SK-N-SH (cell line): ENCODE measurements at regions not wholly inside any gene's neighbourhood (a gene's known extent, or its start where the extent isn't known, plus 50 kb on each side); places are given as distances from the start of the nearest gene placed in this dataset.

ENCODE experiments used
- CTCF ChIA-PET: fragments of 300-600, 350-600 bp; formaldehyde crosslinking; extraction: SDS; loops from one replicate; lab custom pipeline; 2021; lab: Yijun Ruan, JAX
- POLR2A ChIA-PET: fragments of 350-600 bp; sonication (Branson Sonifier 250); formaldehyde crosslinking; extraction: SDS; loops from one replicate; lab custom pipeline; 2020; ENCODE audit warnings: antibody characterized with exemption, inconsistent platforms; lab: Yijun Ruan, JAX
- DNase-seq: peaks from one replicate; pipeline ENCODE4 v3.0.0; 2012
- H2AFZ ChIP-seq: fragments of 200-600 bp; sonication (generic); 2 replicates; pipeline ENCODE4 v1.8.1; 2016; ENCODE audit warnings: antibody characterized with exemption, mild to moderate bottlenecking, low read depth
- H3F3A ChIP-seq: fragments of 200-600 bp; sonication (generic); replicated peaks from 2 replicates; pipeline ENCODE3; 2016; ENCODE audit warnings: antibody characterized with exemption, mild to moderate bottlenecking; ENCODE audit not compliant: insufficient read depth
- H3K27ac ChIP-seq, 2 experiments: fragments of 200-500 bp in 1 of 2; fragments of 200-600 bp in 1 of 2; sonication (Bioruptor generic) in 1 of 2; sonication (generic), shearing (Covaris generic) in 1 of 2; 2 replicates each; pipeline versions ENCODE4 v1.5.1 to v1.6.1; 2014 to 2016; ENCODE audit warnings: low read depth in 2 of 2, inconsistent platforms in 1 of 2, low read length in 1 of 2, mild to moderate bottlenecking in 1 of 2, mixed read lengths in 1 of 2
- H3K27me3 ChIP-seq: fragments of 200-600 bp; sonication (generic), shearing (Covaris generic); 2 replicates; pipeline ENCODE4 v1.6.1; 2016; ENCODE audit warnings: mixed run types; ENCODE audit not compliant: insufficient read depth
- H3K36me3 ChIP-seq, 2 experiments: fragments of 200-500 bp in 1 of 2; fragments of 200-600 bp in 1 of 2; sonication (Bioruptor generic) in 1 of 2; sonication (generic) in 1 of 2; replicated peaks in 1 of 2; 2 replicates each; pipeline versions ENCODE3 to v1.5.1; 2014 to 2016; ENCODE audit warnings: low read length in 1 of 2, mild to moderate bottlenecking in 1 of 2; ENCODE audit not compliant: insufficient read depth in 2 of 2, control insufficient read depth in 1 of 2
- H3K4me1 ChIP-seq, 2 experiments: fragments of 200-500 bp in 1 of 2; fragments of 200-600 bp in 1 of 2; sonication (Bioruptor generic) in 1 of 2; sonication (generic), shearing (Covaris generic) in 1 of 2; 2 replicates each; pipeline versions ENCODE4 v1.5.1 to v1.6.1; 2014 to 2016; ENCODE audit warnings: low read depth in 1 of 2, low read length in 1 of 2, mixed run types in 1 of 2; ENCODE audit not compliant: insufficient read depth in 2 of 2, control insufficient read depth in 1 of 2
- H3K4me2 ChIP-seq: fragments of 200-600 bp; sonication (generic), shearing (Covaris generic); 2 replicates; pipeline ENCODE4 v1.6.1; 2017; ENCODE audit warnings: mixed run types
- H3K4me3 ChIP-seq, 2 experiments: fragments of 200-500 bp in 1 of 2; fragments of 200-600 bp in 1 of 2; sonication (Bioruptor generic) in 1 of 2; sonication (generic), shearing (Covaris generic) in 1 of 2; 2 replicates each; pipeline versions ENCODE4 v1.5.1 to v1.8.1; 2014 to 2016; ENCODE audit warnings: low read depth in 2 of 2, inconsistent platforms in 1 of 2, low read length in 1 of 2, mild to moderate bottlenecking in 1 of 2, mixed read lengths in 1 of 2, moderate library complexity in 1 of 2
- H3K79me2 ChIP-seq: fragments of 200-600 bp; sonication (generic); 2 replicates; pipeline ENCODE4 v1.8.1; 2017; ENCODE audit warnings: mild to moderate bottlenecking; ENCODE audit not compliant: insufficient read depth
- H3K9ac ChIP-seq: fragments of 200-600 bp; sonication (generic); 2 replicates; pipeline ENCODE4 v1.6.1; 2017; ENCODE audit warnings: mixed run types
- H3K9me2 ChIP-seq: fragments of 200-600 bp; sonication (generic); 2 replicates; pipeline ENCODE4 v1.6.1; 2017; ENCODE audit warnings: mixed run types
- H3K9me3 ChIP-seq: fragments of 200-600 bp; sonication (generic); 2 replicates; pipeline ENCODE4 v1.6.1; 2017; ENCODE audit warnings: mixed run types, mild to moderate bottlenecking, moderate library complexity
- H4K20me1 ChIP-seq: fragments of 200-600 bp; sonication (generic); 2 replicates; pipeline ENCODE4 v1.6.1; 2017; ENCODE audit warnings: mild to moderate bottlenecking, mixed run types; ENCODE audit not compliant: insufficient read depth
- CHD2 ChIP-seq: fragments of 150-350 bp; IDR thresholded peaks from 2 replicates; pipeline ENCODE4 v1.6.1; 2018; ENCODE audit warnings: low read length; ENCODE audit not compliant: partially characterized antibody
- CTCF ChIP-seq: fragments of 200-600 bp; sonication (generic); IDR thresholded peaks from 2 replicates; pipeline ENCODE4 v1.6.1; 2017; ENCODE audit warnings: antibody characterized with exemption, mild to moderate bottlenecking, moderate library complexity
- ELF1 ChIP-seq: IDR thresholded peaks from 2 replicates; pipeline ENCODE4 v1.4.0; 2012
- EZH2phosphoT487 ChIP-seq: fragments of 200-600 bp; sonication (generic); IDR thresholded peaks from 2 replicates; pipeline ENCODE4 v1.6.1; 2017; ENCODE audit warnings: low read depth, mixed run types, mild to moderate bottlenecking, antibody characterized with exemption, moderate library complexity, borderline replicate concordance
- FOSL2 ChIP-seq: IDR thresholded peaks from 2 replicates; pipeline ENCODE4 v1.4.0; 2012; ENCODE audit warnings: low read depth, mild to moderate bottlenecking, moderate library complexity, borderline replicate concordance
- FOXM1 ChIP-seq: IDR thresholded peaks from 2 replicates; pipeline ENCODE4 v1.4.0; 2012; ENCODE audit warnings: low read depth, mild to moderate bottlenecking
- IRF3 ChIP-seq: fragments of 150-350 bp; IDR thresholded peaks from 2 replicates; pipeline ENCODE4 v1.6.1; 2016; ENCODE audit warnings: mild to moderate bottlenecking, low read depth, low read length
- JUND ChIP-seq: IDR thresholded peaks from 2 replicates; pipeline ENCODE4 v1.4.0; 2012
- MXI1 ChIP-seq: IDR thresholded peaks from 2 replicates; pipeline ENCODE4 v1.6.1; 2012; ENCODE audit warnings: mild to moderate bottlenecking, low read depth, low read length, improper control_type of control experiment
- PBX3 ChIP-seq: IDR thresholded peaks from 2 replicates; pipeline ENCODE4; 2012
- RAD21 ChIP-seq: IDR thresholded peaks from 2 replicates; pipeline ENCODE4 v1.6.1; 2012; ENCODE audit warnings: mild to moderate bottlenecking, low read length
- RCOR1 ChIP-seq: fragments of 150-350 bp; IDR thresholded peaks from 2 replicates; pipeline ENCODE4 v1.6.1; 2017; ENCODE audit warnings: antibody characterized with exemption, low read length
- RFX5 ChIP-seq: IDR thresholded peaks from 2 replicates; pipeline ENCODE4 v1.6.1; 2012; ENCODE audit warnings: mild to moderate bottlenecking, improper control_type of control experiment, low read length
- TEAD4 ChIP-seq: IDR thresholded peaks from 2 replicates; pipeline ENCODE4 v1.4.0; 2012; ENCODE audit warnings: mild to moderate bottlenecking, borderline replicate concordance; ENCODE audit not compliant: insufficient read depth
- USF1 ChIP-seq: IDR thresholded peaks from 2 replicates; pipeline ENCODE4 v1.4.0; 2012; ENCODE audit warnings: low read depth, borderline replicate concordance
- USF2 ChIP-seq: fragments of 150-350 bp; IDR thresholded peaks from 2 replicates; pipeline ENCODE4 v1.6.1; 2017; ENCODE audit warnings: antibody characterized with exemption, low read length, low read depth, borderline replicate concordance
- YY1 ChIP-seq: IDR thresholded peaks from 2 replicates; pipeline ENCODE4 v1.4.0; 2012; ENCODE audit warnings: low read depth, mild to moderate bottlenecking
- ZBTB33 ChIP-seq: IDR thresholded peaks from 2 replicates; pipeline ENCODE4 v1.4.0; 2012; ENCODE audit warnings: low read depth, borderline replicate concordance
- WGBS: methylation state at CpG from one replicate; pipeline ENCODE4 v1.1.6; 2017; ENCODE audit warnings: low lambda C conversion rate; 5-methylcytosine and 5-hydroxymethylcytosine counted together

GRCh38 chr16:63457869-63458268, 1421.6 kb upstream of the CDH8 start:
- H3K27ac ChIP-seq, result no peak overlapping the region
- CTCF ChIA-PET, result no interaction called here

GRCh38 chr16:63453261-63453660, 1417.0 kb upstream of the CDH8 start:
- H3K27ac ChIP-seq, result no peak overlapping the region
- no peak for DNase-seq
- H3K9ac ChIP-seq, result no peak overlapping the region
- H3F3A ChIP-seq, result no peaks in the 10 kb centered on the region
- no peaks in the 10 kb centered on the region for H3K9me2 ChIP-seq
- no peaks in the 10 kb centered on the region for H3K4me1 ChIP-seq
- no peaks in the 10 kb centered on the region for H3K9me3 ChIP-seq
- H2AFZ ChIP-seq, result no peak overlapping the region
- H3K4me3 ChIP-seq, result no peak overlapping the region
- no peaks in the 10 kb centered on the region for H3K79me2 ChIP-seq
- H3K27me3 ChIP-seq, result no peaks in the 10 kb centered on the region
- CTCF ChIA-PET, result interaction anchor here (3.3 kb wide), 1 partner anchor 8 kb away, joined by 18 read pairs; no protein-coding TSS in a partner anchor
- 81% methylated on average over 3 of the region's 3 CpGs for WGBS
- no peaks in the 10 kb centered on the region for H4K20me1 ChIP-seq
- no peak overlapping the region for H3K4me2 ChIP-seq
- no peaks in the 10 kb centered on the region for H3K36me3 ChIP-seq
- POLR2A ChIA-PET, result no interaction called here
- TF ChIP-seq FOSL2, result no peak
- no peak for TF ChIP-seq ZBTB33
- no peak for TF ChIP-seq YY1
- no peak for TF ChIP-seq USF1
- TF ChIP-seq IRF3, result no peak
- no peak for TF ChIP-seq MXI1
- no peak for TF ChIP-seq ELF1
- no peak for TF ChIP-seq RAD21
- no peak for TF ChIP-seq TEAD4
- TF ChIP-seq FOXM1, result no peak
- TF ChIP-seq EZH2phosphoT487, result no peak
- no peak for TF ChIP-seq RFX5
- TF ChIP-seq JUND, result no peak
- TF ChIP-seq CTCF, result no peak
- TF ChIP-seq CHD2, result no peak
- no peak for TF ChIP-seq USF2
- TF ChIP-seq PBX3, result no peak

More at GRCh38 chr16:63457869-63458268, 1421.6 kb upstream of the CDH8 start:
- no peak for TF ChIP-seq MXI1
- TF ChIP-seq RCOR1, result no peak
- no peak for TF ChIP-seq USF1
- POLR2A ChIA-PET, result no interaction called here
- Histone ChIP-seq H3K4me1 (no peaks in the 10 kb centered on the region), H3K36me3 (no peaks in the 10 kb centered on the region), H2AFZ (no peak overlapping the region), H3K79me2 (no peaks in the 10 kb centered on the region), H3K4me2 (no peak overlapping the region), H3K4me3 (no peak overlapping the region), H3F3A (peaks cover 3% of the 10 kb centered on the region), H4K20me1 (no peaks in the 10 kb centered on the region), H3K27me3 (no peaks in the 10 kb centered on the region), H3K9me3 (no peaks in the 10 kb centered on the region), H3K9ac (no peak overlapping the region), H3K9me2 (no peaks in the 10 kb centered on the region; the same call in 1 of the 2 replicates)
- no peak for DNase-seq
- WGBS, result 56% methylated on average over 2 of the region's 2 CpGs
